PC-3 (cell line): ENCODE measurements at regions not wholly inside any gene's neighbourhood (a gene's known extent, or its start where the extent isn't known, plus 50 kb on each side); places are given as distances from the start of the nearest gene placed in this dataset.

Experiments used
- ATAC-seq: fragments of 200-7000 bp; cut with Tn5 transposase; 2 replicates; pipeline ENCODE4 v1.9.1; 2020; ENCODE audit warnings: mild to moderate bottlenecking, moderate library complexity
- BruUV-seq: library from RNA; stranded (reverse); fragments of 400-500 nt; replicated peaks from 2 replicates; lab custom pipeline; 2021; lab: Mats Ljungman, UMichigan
- CTCF ChIA-PET: fragments of 300-600 bp; sonication (Branson Sonifier 250); formaldehyde crosslinking; loops from one replicate; lab custom pipeline; 2022; ENCODE audit warnings: antibody characterized with exemption; lab: Charles Lee
- POLR2A ChIA-PET: fragments of 300-600 bp; sonication (Branson Sonifier 250); formaldehyde crosslinking; loops from one replicate; lab custom pipeline; 2022; ENCODE audit warnings: antibody characterized with exemption; ENCODE audit not compliant: unreplicated experiment; lab: Charles Lee
- DNase-seq: peaks from one replicate; pipeline ENCODE4 v3.0.0-alpha.2; 2015
- H2AFZ ChIP-seq: fragments of 300-600 bp; sonication (generic); 2 replicates; pipeline ENCODE4 v1.6.0; 2016; ENCODE audit warnings: antibody characterized with exemption, low read length
- H3F3A ChIP-seq: fragments of 300-600 bp; sonication (generic); one replicate; pipeline ENCODE4 v1.6.0; 2017; ENCODE audit warnings: antibody characterized with exemption, low read length, control low read depth, mild to moderate bottlenecking; ENCODE audit not compliant: unreplicated experiment
- H3K27ac ChIP-seq: fragments of 300-600 bp; sonication (generic); 2 replicates; pipeline ENCODE4 v1.5.1; 2016; ENCODE audit warnings: mild to moderate bottlenecking, low read length
- H3K27me3 ChIP-seq: fragments of 300-600 bp; sonication (generic); 2 replicates; pipeline ENCODE4 v1.6.1; 2016; ENCODE audit warnings: low read length, mixed read lengths
- H3K36me3 ChIP-seq: fragments of 300-600 bp; sonication (generic); 2 replicates; pipeline ENCODE4 v1.6.1; 2016; ENCODE audit warnings: low read depth, mixed run types, low read length, mixed read lengths
- H3K4me1 ChIP-seq: fragments of 300-600 bp; sonication (generic); 2 replicates; pipeline ENCODE4 v1.5.1; 2016; ENCODE audit warnings: low read length; ENCODE audit not compliant: insufficient read depth
- H3K4me2 ChIP-seq: fragments of 300-600 bp; sonication (generic); 2 replicates; pipeline ENCODE4 v1.6.0; 2016; ENCODE audit warnings: low read length
- H3K4me3 ChIP-seq: fragments of 300-600 bp; sonication (generic); 2 replicates; pipeline ENCODE4 v1.5.1; 2016; ENCODE audit warnings: mild to moderate bottlenecking, low read length, mixed read lengths
- H3K79me2 ChIP-seq: fragments of 300-600 bp; sonication (generic); 2 replicates; pipeline ENCODE4 v1.6.1; 2017; ENCODE audit warnings: low read length, mixed read lengths
- H3K9ac ChIP-seq: fragments of 300-600 bp; sonication (generic); 2 replicates; pipeline ENCODE4 v1.6.0; 2016; ENCODE audit warnings: mild to moderate bottlenecking, low read length
- H3K9me2 ChIP-seq: fragments of 300-600 bp; sonication (generic); replicated peaks from 2 replicates; pipeline ENCODE4 v1.6.1; 2016; ENCODE audit warnings: mixed run types, low read length, mixed read lengths
- H3K9me3 ChIP-seq: fragments of 300-600 bp; sonication (generic); 2 replicates; pipeline ENCODE4 v1.6.1; 2016; ENCODE audit warnings: low read length, mixed read lengths
- H4K20me1 ChIP-seq: fragments of 300-600 bp; sonication (generic); 2 replicates; pipeline ENCODE4 v1.6.1; 2016; ENCODE audit warnings: low read length, mixed read lengths
- CTCF ChIP-seq: fragments of 300-600 bp; sonication (generic); conservative IDR thresholded peaks from 2 replicates; pipeline ENCODE4 v1.5.1; 2017; ENCODE audit warnings: antibody characterized with exemption, low read depth, mild to moderate bottlenecking, low read length
- EZH2 ChIP-seq: fragments of 300-600 bp; sonication (generic); IDR thresholded peaks from one replicate; pipeline ENCODE4 v1.6.1; 2017; ENCODE audit warnings: antibody characterized with exemption, mild to moderate bottlenecking, low read length; ENCODE audit not compliant: unreplicated experiment
- EZH2phosphoT487 ChIP-seq: fragments of 300-600 bp; sonication (generic); IDR thresholded peaks from 2 replicates; pipeline ENCODE4 v1.6.1; 2018; ENCODE audit warnings: mild to moderate bottlenecking, antibody characterized with exemption, low read length, borderline replicate concordance
- intact Hi-C: fragments of 100-400 bp; cut with micrococcal nuclease; formaldehyde crosslinking; loops from 2 replicates; pipeline ENCODE4 v1.9.0; 2023

- H3K4me3 ChIP-seq = no peak overlapping the region
- H3K9ac ChIP-seq = no peak overlapping the region
- no peak overlapping the region for H3K4me2 ChIP-seq
- no peaks in the 10 kb centered on the region for H3K36me3 ChIP-seq
- H3K9me2 ChIP-seq = no peaks in the 10 kb centered on the region
- ChIA-PET CTCF (no interaction called here), POLR2A (no interaction called here)
- intact Hi-C loops = no loop called here
- H3K27me3 ChIP-seq = no peaks in the 10 kb centered on the region
- BruUV-seq = no TSS peak
- no peak overlapping the region for H2AFZ ChIP-seq
- no peaks in the 10 kb centered on the region for H3F3A ChIP-seq
- H3K27ac ChIP-seq = no peak overlapping the region
- no peaks in the 10 kb centered on the region for H3K79me2 ChIP-seq
- H4K20me1 ChIP-seq = no peaks in the 10 kb centered on the region
- H3K9me3 ChIP-seq = peaks cover 5% of the 10 kb centered on the region; the same call in 1 of the 2 replicates
- no peak for TF ChIP-seq EZH2phosphoT487
- no peak for ATAC-seq
- no peaks in the 10 kb centered on the region for H3K4me1 ChIP-seq
- DNase-seq = no peak
These were observed 215.5 kb upstream of the CYRIA start for GRCh38 chr2:16881122-16881521.

- Histone ChIP-seq H3K9me3 (0 out of 2 replicates have a peak, but pooled peaks cover under 1% of the 10 kb centered on the region), H3K27ac (no peak overlapping the region), H4K20me1 (no peaks in the 10 kb centered on the region), H3K9me2 (no peaks in the 10 kb centered on the region), H2AFZ (no peak overlapping the region), H3K4me3 (no peak overlapping the region), H3K9ac (no peak overlapping the region), H3K79me2 (no peaks in the 10 kb centered on the region), H3K36me3 (no peaks in the 10 kb centered on the region), H3K4me2 (no peak overlapping the region), H3K27me3 (no peaks in the 10 kb centered on the region), H3F3A (no peaks in the 10 kb centered on the region), H3K4me1 (no peaks in the 10 kb centered on the region)
- ChIA-PET POLR2A (no interaction called here), CTCF (no interaction called here)
- intact Hi-C loops = no loop called here
- TF ChIP-seq EZH2 (no peak), EZH2phosphoT487 (no peak), CTCF (no peak)
- ATAC-seq (no peak), DNase-seq (no peak)
- BruUV-seq = no TSS peak
These were observed 205.8 kb upstream of the CYRIA start for GRCh38 chr2:16871411-16871810.

- Histone ChIP-seq H4K20me1 (no peaks in the 10 kb centered on the region), H3K4me1 (no peaks in the 10 kb centered on the region), H3K9ac (no peak overlapping the region), H3K27me3 (no peaks in the 10 kb centered on the region), H3K36me3 (no peaks in the 10 kb centered on the region), H3K9me2 (no peaks in the 10 kb centered on the region), H2AFZ (no peak overlapping the region), H3K27ac (no peak overlapping the region), H3K4me2 (no peak overlapping the region), H3F3A (no peaks in the 10 kb centered on the region), H3K79me2 (no peaks in the 10 kb centered on the region), H3K4me3 (no peak overlapping the region), H3K9me3 (0 out of 2 replicates have a peak, but pooled peaks cover 3% of the 10 kb centered on the region)
- ChIA-PET CTCF (no interaction called here), POLR2A (no interaction called here)
- ATAC-seq = no peak
- TF ChIP-seq CTCF = no peak
- no peak for TF ChIP-seq EZH2phosphoT487
- no peak for TF ChIP-seq EZH2
- DNase-seq = no peak
- intact Hi-C loops = no loop called here
- no TSS peak for BruUV-seq
These were observed 204.9 kb upstream of the CYRIA start for GRCh38 chr2:16870491-16871076.
